HEK293 (cell line): ENCODE measurements at regions not wholly inside any gene's neighbourhood (a gene's known extent, or its start where the extent isn't known, plus 50 kb on each side); places are given as distances from the start of the nearest gene placed in this dataset.
A peak's percentile ranks its signal among the peaks of the same experiment; 100 is the strongest.
"Not testable (repeated sequence)": the region's sequence is repeated elsewhere in the genome, so short reads cannot be mapped to it uniquely, and the experiment has no call there.

Source experiments
- CTCF ChIA-PET: fragments of 350-600 bp; formaldehyde crosslinking; extraction: SDS; loops from one replicate; lab custom pipeline; 2021; ENCODE audit warnings: antibody characterized with exemption; lab: Yijun Ruan, JAX
- POLR2A ChIA-PET: fragments of 300-600 bp; formaldehyde crosslinking; extraction: SDS; loops from one replicate; lab custom pipeline; 2020; ENCODE audit warnings: antibody characterized with exemption, inconsistent platforms; lab: Yijun Ruan, JAX
- H3K27ac ChIP-seq: fragments of 200-500 bp; sonication (Bioruptor generic); 2 replicates; pipeline ENCODE4 v1.5.1; 2014; ENCODE audit warnings: low read depth, low read length, control low read depth, inconsistent platforms; ENCODE audit errors: extremely low read depth
- H3K36me3 ChIP-seq, 2 experiments: fragments of 200-500 bp in 1 of 2; sonication (Bioruptor generic) in 1 of 2; 1 replicate in 1 of 2; 2 replicates in 1 of 2; pipeline ENCODE4 v1.5.1; 2014 to 2017; ENCODE audit warnings: inconsistent platforms in 2 of 2, low read length in 2 of 2; ENCODE audit not compliant: control insufficient read depth in 2 of 2, insufficient read depth in 1 of 2
- H3K4me1 ChIP-seq: fragments of 200-500 bp; sonication (Bioruptor generic); 2 replicates; pipeline ENCODE4 v1.5.1; 2014; ENCODE audit warnings: mild to moderate bottlenecking, low read length, inconsistent platforms; ENCODE audit not compliant: control insufficient read depth, insufficient read depth
- H3K4me3 ChIP-seq: 2 replicates; pipeline ENCODE4 v1.5.1; 2011; ENCODE audit warnings: low read depth, mild to moderate bottlenecking, control low read depth, low read length, moderate library complexity
- H3K9me3 ChIP-seq: fragments of 200-500 bp; sonication (Bioruptor generic); 2 replicates; pipeline ENCODE4 v1.5.1; 2014; ENCODE audit warnings: low read depth, low read length, inconsistent platforms; ENCODE audit not compliant: control insufficient read depth, insufficient read depth
- BCL11B ChIP-seq: fragments of 450-650 bp; formaldehyde crosslinking; IDR thresholded peaks from 2 replicates; pipeline ENCODE4 v1.5.1; 2016; ENCODE audit warnings: low read depth, missing biosample characterization, missing genetic modification characterization
- KLF1 ChIP-seq: fragments of 450-650 bp; formaldehyde crosslinking; IDR thresholded peaks from 2 replicates; pipeline ENCODE4 v1.5.1; 2016; ENCODE audit warnings: missing biosample characterization, missing genetic modification characterization
- PATZ1 ChIP-seq: fragments of 450-650 bp; formaldehyde crosslinking; IDR thresholded peaks from 2 replicates; pipeline ENCODE4 v1.5.1; 2016; ENCODE audit warnings: missing biosample characterization, missing genetic modification characterization
- PRDM2 ChIP-seq: fragments of 450-650 bp; formaldehyde crosslinking; IDR thresholded peaks from 2 replicates; pipeline ENCODE4 v1.5.1; 2016; ENCODE audit warnings: missing biosample characterization, missing genetic modification characterization, borderline replicate concordance
- SCRT2 ChIP-seq: fragments of 450-650 bp; formaldehyde crosslinking; IDR thresholded peaks from 2 replicates; pipeline ENCODE4 v1.5.1; 2016; ENCODE audit warnings: missing biosample characterization, missing genetic modification characterization
- SETDB1 ChIP-seq: IDR thresholded peaks from one replicate; pipeline ENCODE4 v1.6.1; 2017; ENCODE audit warnings: mild to moderate bottlenecking, low read length, moderate library complexity, mixed read lengths; ENCODE audit not compliant: insufficient read length
- SP7 ChIP-seq: fragments of 450-650 bp; formaldehyde crosslinking; IDR thresholded peaks from 2 replicates; pipeline ENCODE4 v1.5.1; 2016; ENCODE audit warnings: missing biosample characterization, missing genetic modification characterization
- ZFP3 ChIP-seq: fragments of 450-650 bp; formaldehyde crosslinking; IDR thresholded peaks from 2 replicates; pipeline ENCODE4 v1.5.1; 2016; ENCODE audit warnings: low read depth, missing biosample characterization, missing genetic modification characterization
- ZFP37 ChIP-seq: fragments of 450-650 bp; formaldehyde crosslinking; IDR thresholded peaks from 2 replicates; pipeline ENCODE4 v1.5.1; 2016; ENCODE audit warnings: missing biosample characterization, missing genetic modification characterization
- ZNF121 ChIP-seq: fragments of 450-650 bp; formaldehyde crosslinking; IDR thresholded peaks from 2 replicates; pipeline ENCODE4 v1.5.1; 2016; ENCODE audit warnings: missing biosample characterization, missing genetic modification characterization
- ZNF155 ChIP-seq: fragments of 450-650 bp; formaldehyde crosslinking; IDR thresholded peaks from 2 replicates; pipeline ENCODE4 v1.5.1; 2016; ENCODE audit warnings: missing biosample characterization, missing genetic modification characterization
- ZNF354C ChIP-seq: fragments of 450-650 bp; formaldehyde crosslinking; IDR thresholded peaks from 2 replicates; pipeline ENCODE4 v1.5.1; 2016; ENCODE audit warnings: missing biosample characterization, missing genetic modification characterization, low read depth, borderline replicate concordance
- ZNF366 ChIP-seq: fragments of 450-650 bp; formaldehyde crosslinking; conservative IDR thresholded peaks from 2 replicates; pipeline ENCODE4 v1.5.1; 2016; ENCODE audit warnings: missing biosample characterization, missing genetic modification characterization
- ZNF488 ChIP-seq: fragments of 450-650 bp; formaldehyde crosslinking; IDR thresholded peaks from 2 replicates; pipeline ENCODE4 v1.5.1; 2016; ENCODE audit warnings: missing biosample characterization, missing genetic modification characterization
- TF ChIP-seq, protein P1 (sequence below): fragments of 450-650 bp; formaldehyde crosslinking; optimal IDR thresholded peaks from 2 replicates; pipeline ENCODE3; 2016; ENCODE audit warnings: missing biosample characterization, mild to moderate bottlenecking, missing genetic modification characterization
- TF ChIP-seq, protein P2 (sequence below): fragments of 450-650 bp; formaldehyde crosslinking; IDR thresholded peaks from 2 replicates; pipeline ENCODE4 v1.5.1; 2016; ENCODE audit warnings: missing biosample characterization, missing genetic modification characterization

- POLR2A ChIA-PET = interaction anchor here (0.9 kb wide), 1 partner anchor 53 kb away, joined by 3 read pairs; no protein-coding TSS in a partner anchor
- H3K4me1 ChIP-seq = no peaks in the 10 kb centered on the region
- H3K9me3 ChIP-seq = no peaks in the 10 kb centered on the region
- no peaks in the 10 kb centered on the region for H3K36me3 ChIP-seq
- TF ChIP-seq SETDB1 (peak; percentile 79), SP7 (tag by site-specific recombination) (no peak), SCRT2 (peak; percentile 21; the same call in 1 of the 2 replicates), ZFP3 (tag by site-specific recombination) (no peak)
- TF ChIP-seq, all 188 proteins: peak for 2
- Histone ChIP-seq H3K27ac (no peak overlapping the region), H3K4me3 (no peak overlapping the region)
- CTCF ChIA-PET = no interaction called here
Observed at GRCh38 chr2:12020833-12021469, 274.5 kb downstream of the LPIN1 start.

DNA sequence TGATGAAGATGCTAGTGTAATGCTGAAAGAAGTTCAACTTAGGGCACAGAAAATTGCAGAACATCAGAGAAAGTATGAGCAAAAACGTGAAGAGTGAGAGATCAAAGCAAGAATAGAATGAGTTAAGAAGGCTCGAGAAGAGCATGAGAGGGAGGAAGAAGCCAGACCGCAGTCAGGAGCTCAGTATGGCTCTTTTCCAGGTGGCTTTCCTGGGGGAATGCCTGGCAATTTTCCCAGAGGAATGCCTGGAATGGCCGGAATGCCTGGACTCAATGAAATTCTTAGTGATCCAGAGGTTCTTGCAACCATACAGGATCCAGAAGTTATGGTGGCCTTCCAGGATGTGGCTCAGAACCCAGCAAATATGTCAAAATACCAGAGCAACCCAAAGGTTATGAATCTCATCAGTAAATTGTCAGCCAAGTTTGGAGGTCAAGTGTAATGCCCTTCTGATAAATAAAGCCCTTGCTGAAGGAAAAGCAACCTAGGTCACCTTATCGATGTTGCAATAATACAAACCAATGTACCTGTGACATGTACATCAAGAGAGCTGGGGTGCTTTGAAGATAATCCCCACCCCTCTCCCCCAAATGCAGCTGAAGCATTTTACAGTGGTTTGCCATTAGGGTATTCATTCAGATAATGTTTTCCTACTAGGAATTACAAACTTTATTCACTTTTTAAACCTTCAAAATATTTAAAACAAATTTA is 277.9 kb downstream of the LPIN1 start:
- H3K4me3 ChIP-seq, H3K36me3 ChIP-seq, H3K9me3 ChIP-seq, H3K27ac ChIP-seq, POLR2A ChIA-PET, H3K4me1 ChIP-seq: not testable (repeated sequence)
- CTCF ChIA-PET = interaction anchor here (0.6 to 0.7 kb wide), 3 partner anchors 18 to 693 kb away, joined by 3 read pairs; no protein-coding TSS in a partner anchor

GRCh38 chr2:12027136-12027535 is 280.7 kb downstream of the LPIN1 start:
- Histone ChIP-seq H3K4me1 (no peaks in the 10 kb centered on the region), H3K4me3 (no peak overlapping the region), H3K36me3 (no peaks in the 10 kb centered on the region), H3K27ac (no peak overlapping the region), H3K9me3 (no peaks in the 10 kb centered on the region)
- CTCF ChIA-PET = no interaction called here
- POLR2A ChIA-PET = no interaction called here
- TF ChIP-seq PATZ1 (tag by site-specific recombination) (no peak), ZNF155 (tag by site-specific recombination) (no peak), ZNF121 (tag by site-specific recombination) (no peak), BCL11B (tag by site-specific recombination) (no peak), ZFP37 (tag by site-specific recombination) (no peak), ZNF354C (tag by site-specific recombination) (no peak), KLF1 (tag by site-specific recombination) (no peak), ZNF488 (tag by site-specific recombination) (no peak), PRDM2 (no peak), ZNF366 (tag by site-specific recombination) (no peak)
- TF ChIP-seq, protein P1, sequence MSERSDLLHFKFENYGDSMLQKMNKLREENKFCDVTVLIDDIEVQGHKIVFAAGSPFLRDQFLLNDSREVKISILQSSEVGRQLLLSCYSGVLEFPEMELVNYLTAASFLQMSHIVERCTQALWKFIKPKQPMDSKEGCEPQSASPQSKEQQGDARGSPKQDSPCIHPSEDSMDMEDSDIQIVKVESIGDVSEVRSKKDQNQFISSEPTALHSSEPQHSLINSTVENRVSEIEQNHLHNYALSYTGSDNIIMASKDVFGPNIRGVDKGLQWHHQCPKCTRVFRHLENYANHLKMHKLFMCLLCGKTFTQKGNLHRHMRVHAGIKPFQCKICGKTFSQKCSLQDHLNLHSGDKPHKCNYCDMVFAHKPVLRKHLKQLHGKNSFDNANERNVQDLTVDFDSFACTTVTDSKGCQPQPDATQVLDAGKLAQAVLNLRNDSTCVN (tag by site-specific recombination) = no peak
- TF ChIP-seq, protein P2, sequence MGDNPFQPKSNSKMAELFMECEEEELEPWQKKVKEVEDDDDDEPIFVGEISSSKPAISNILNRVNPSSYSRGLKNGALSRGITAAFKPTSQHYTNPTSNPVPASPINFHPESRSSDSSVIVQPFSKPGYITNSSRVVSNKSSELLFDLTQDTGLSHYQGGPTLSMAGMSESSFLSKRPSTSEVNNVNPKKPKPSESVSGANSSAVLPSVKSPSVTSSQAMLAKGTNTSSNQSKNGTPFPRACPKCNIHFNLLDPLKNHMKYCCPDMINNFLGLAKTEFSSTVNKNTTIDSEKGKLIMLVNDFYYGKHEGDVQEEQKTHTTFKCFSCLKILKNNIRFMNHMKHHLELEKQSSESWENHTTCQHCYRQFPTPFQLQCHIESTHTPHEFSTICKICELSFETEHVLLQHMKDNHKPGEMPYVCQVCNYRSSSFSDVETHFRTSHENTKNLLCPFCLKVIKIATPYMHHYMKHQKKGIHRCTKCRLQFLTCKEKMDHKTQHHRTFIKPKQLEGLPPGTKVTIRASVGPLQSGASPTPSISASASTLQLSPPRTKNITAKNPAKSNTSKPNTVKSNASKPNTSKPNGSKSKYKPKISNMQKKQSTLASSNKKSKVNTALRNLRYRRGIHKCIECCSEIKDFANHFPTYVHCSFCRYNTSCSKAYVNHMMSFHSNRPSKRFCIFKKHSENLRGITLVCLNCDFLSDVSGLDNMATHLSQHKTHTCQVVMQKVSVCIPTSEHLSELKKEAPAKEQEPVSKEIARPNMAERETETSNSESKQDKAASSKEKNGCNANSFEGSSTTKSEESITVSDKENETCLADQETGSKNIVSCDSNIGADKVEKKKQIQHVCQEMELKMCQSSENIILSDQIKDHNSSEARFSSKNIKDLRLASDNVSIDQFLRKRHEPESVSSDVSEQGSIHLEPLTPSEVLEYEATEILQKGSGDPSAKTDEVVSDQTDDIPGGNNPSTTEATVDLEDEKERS (tag by site-specific recombination) = no peak
